Loucy (cell line): ENCODE measurements at regions not wholly inside any gene's neighbourhood (a gene's known extent, or its start where the extent isn't known, plus 50 kb on each side); places are given as distances from the start of the nearest gene placed in this dataset.

Experiments
- H2AFZ ChIP-seq: fragments of 200-600 bp; sonication (generic); 2 replicates; pipeline ENCODE4 v1.6.0; 2016; ENCODE audit warnings: antibody characterized with exemption, mild to moderate bottlenecking, low read length, moderate library complexity
- H3F3A ChIP-seq: fragments of 200-600 bp; 2 replicates; pipeline ENCODE4 v1.6.0; 2016; ENCODE audit warnings: antibody characterized with exemption, low read depth, mild to moderate bottlenecking
- H3K27me3 ChIP-seq: fragments of 200-600 bp; sonication (generic); 2 replicates; pipeline ENCODE4 v1.6.1; 2014; ENCODE audit warnings: low read length, mild to moderate bottlenecking; ENCODE audit not compliant: insufficient read depth, poor library complexity, severe bottlenecking
- H3K36me3 ChIP-seq: fragments of 200-600 bp; sonication (generic); 2 replicates; pipeline ENCODE4 v1.6.1; 2016; ENCODE audit warnings: low read length; ENCODE audit not compliant: insufficient read depth
- H3K4me1 ChIP-seq: fragments of 200-600 bp; sonication (generic); 2 replicates; pipeline ENCODE4 v1.5.1; 2014; ENCODE audit warnings: low read length, mild to moderate bottlenecking; ENCODE audit not compliant: insufficient read depth, poor library complexity, severe bottlenecking
- H3K4me2 ChIP-seq: fragments of 200-600 bp; sonication (generic); 2 replicates; pipeline ENCODE4 v1.6.0; 2014; ENCODE audit warnings: antibody characterized with exemption, low read length, low read depth, mild to moderate bottlenecking; ENCODE audit not compliant: poor library complexity, severe bottlenecking
- H3K4me3 ChIP-seq: fragments of 200-600 bp; sonication (generic); 2 replicates; pipeline ENCODE4 v1.5.1; 2014; ENCODE audit warnings: low read length, mild to moderate bottlenecking, mixed read lengths; ENCODE audit not compliant: poor library complexity, severe bottlenecking
- H3K79me2 ChIP-seq: fragments of 200-600 bp; sonication (generic); 2 replicates; pipeline ENCODE4 v1.6.1; 2014; ENCODE audit warnings: low read length; ENCODE audit not compliant: insufficient read depth
- H3K9ac ChIP-seq: fragments of 200-600 bp; sonication (generic); 2 replicates; pipeline ENCODE4 v1.6.0; 2014; ENCODE audit warnings: mild to moderate bottlenecking, low read depth, low read length, moderate library complexity; ENCODE audit not compliant: poor library complexity, severe bottlenecking
- H3K9me2 ChIP-seq: fragments of 200-600 bp; sonication (generic); replicated peaks from 2 replicates; pipeline ENCODE4 v1.6.1; 2016; ENCODE audit warnings: low read depth, low read length, mixed read lengths
- H3K9me3 ChIP-seq: fragments of 200-600 bp; sonication (generic); 2 replicates; pipeline ENCODE4 v1.6.1; 2014; ENCODE audit warnings: mild to moderate bottlenecking, antibody characterized with exemption, low read length, low read depth; ENCODE audit not compliant: insufficient read depth
- H4K20me1 ChIP-seq: fragments of 200-600 bp; sonication (generic); 2 replicates; pipeline ENCODE4 v1.6.0; 2014; ENCODE audit warnings: antibody characterized with exemption, low read length, mild to moderate bottlenecking; ENCODE audit not compliant: insufficient read depth, poor library complexity, severe bottlenecking
- CTCF ChIP-seq: fragments of 200-600 bp; sonication (generic); conservative IDR thresholded peaks from 2 replicates; pipeline ENCODE4 v1.5.1; 2014; ENCODE audit warnings: mild to moderate bottlenecking, antibody characterized with exemption, low read length
- EZH2phosphoT487 ChIP-seq: fragments of 200-600 bp; IDR thresholded peaks from 2 replicates; pipeline ENCODE4 v1.6.1; 2018; ENCODE audit warnings: antibody characterized with exemption, mild to moderate bottlenecking, moderate library complexity, borderline replicate concordance

- Histone ChIP-seq H3K9ac (no peak overlapping the region), H3K4me1 (no peaks in the 10 kb centered on the region), H3K4me3 (no peak overlapping the region), H4K20me1 (no peaks in the 10 kb centered on the region), H3K27me3 (no peaks in the 10 kb centered on the region), H3K36me3 (no peaks in the 10 kb centered on the region), H3K4me2 (no peak overlapping the region), H3K9me2 (no peaks in the 10 kb centered on the region), H2AFZ (no peak overlapping the region), H3K9me3 (no peaks in the 10 kb centered on the region), H3F3A (no peaks in the 10 kb centered on the region), H3K79me2 (no peaks in the 10 kb centered on the region)
- no peak for TF ChIP-seq EZH2phosphoT487
- TF ChIP-seq CTCF = no peak
Observed at GRCh38 chr2:15735484-15736326, 144.0 kb downstream of the DDX1 start.

DNA sequence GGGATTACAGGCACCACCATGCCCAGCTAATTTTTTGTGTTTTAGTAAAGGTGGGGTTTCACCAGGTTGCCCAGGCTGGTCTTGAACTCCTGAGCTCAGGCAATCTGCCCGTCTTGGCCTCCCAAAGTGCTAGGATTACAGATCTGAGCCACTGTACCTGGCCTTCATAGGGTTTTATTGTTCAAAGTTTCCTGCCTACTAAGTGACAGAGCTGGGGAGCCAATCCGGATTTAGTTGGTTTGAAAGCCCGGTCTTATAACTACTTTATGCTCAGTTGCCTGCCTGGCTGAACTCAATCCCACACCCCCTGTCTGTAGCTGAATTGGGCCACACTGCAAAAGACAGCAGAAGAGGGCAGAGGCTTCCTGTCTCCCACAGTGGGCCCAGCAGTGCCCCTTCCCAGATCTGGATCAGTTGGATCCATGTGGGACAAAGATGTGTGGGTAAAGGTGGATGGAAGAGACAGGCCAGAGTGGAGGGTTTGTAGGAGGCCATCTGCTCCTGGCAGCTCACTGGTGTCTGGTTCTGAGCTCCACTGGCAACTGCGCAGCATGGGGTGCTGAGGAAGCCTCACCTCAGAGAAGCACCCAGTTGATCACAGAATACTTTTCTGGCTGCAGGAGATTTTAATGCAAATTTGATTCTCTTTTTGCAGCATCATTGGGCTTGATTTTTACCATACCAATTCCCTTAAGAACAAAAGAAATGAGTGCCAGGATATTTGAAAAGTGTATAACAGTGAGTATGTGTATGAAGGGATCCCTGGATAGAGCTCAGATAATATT lies 144.9 kb downstream of the DDX1 start:
- H3K27me3 ChIP-seq = no peaks in the 10 kb centered on the region
- H3K4me2 ChIP-seq = no peak overlapping the region
- no peak overlapping the region for H2AFZ ChIP-seq
- no peaks in the 10 kb centered on the region for H3K79me2 ChIP-seq
- no peaks in the 10 kb centered on the region for H4K20me1 ChIP-seq
- H3K36me3 ChIP-seq = no peaks in the 10 kb centered on the region
- H3K4me1 ChIP-seq = no peaks in the 10 kb centered on the region
- H3K4me3 ChIP-seq = no peak overlapping the region
- no peaks in the 10 kb centered on the region for H3K9me2 ChIP-seq
- no peaks in the 10 kb centered on the region for H3F3A ChIP-seq
- TF ChIP-seq CTCF (no peak), EZH2phosphoT487 (no peak)
- 0 out of 2 replicates have a peak, but pooled peaks cover 6% of the 10 kb centered on the region for H3K9me3 ChIP-seq
- no peak overlapping the region for H3K9ac ChIP-seq

DNA sequence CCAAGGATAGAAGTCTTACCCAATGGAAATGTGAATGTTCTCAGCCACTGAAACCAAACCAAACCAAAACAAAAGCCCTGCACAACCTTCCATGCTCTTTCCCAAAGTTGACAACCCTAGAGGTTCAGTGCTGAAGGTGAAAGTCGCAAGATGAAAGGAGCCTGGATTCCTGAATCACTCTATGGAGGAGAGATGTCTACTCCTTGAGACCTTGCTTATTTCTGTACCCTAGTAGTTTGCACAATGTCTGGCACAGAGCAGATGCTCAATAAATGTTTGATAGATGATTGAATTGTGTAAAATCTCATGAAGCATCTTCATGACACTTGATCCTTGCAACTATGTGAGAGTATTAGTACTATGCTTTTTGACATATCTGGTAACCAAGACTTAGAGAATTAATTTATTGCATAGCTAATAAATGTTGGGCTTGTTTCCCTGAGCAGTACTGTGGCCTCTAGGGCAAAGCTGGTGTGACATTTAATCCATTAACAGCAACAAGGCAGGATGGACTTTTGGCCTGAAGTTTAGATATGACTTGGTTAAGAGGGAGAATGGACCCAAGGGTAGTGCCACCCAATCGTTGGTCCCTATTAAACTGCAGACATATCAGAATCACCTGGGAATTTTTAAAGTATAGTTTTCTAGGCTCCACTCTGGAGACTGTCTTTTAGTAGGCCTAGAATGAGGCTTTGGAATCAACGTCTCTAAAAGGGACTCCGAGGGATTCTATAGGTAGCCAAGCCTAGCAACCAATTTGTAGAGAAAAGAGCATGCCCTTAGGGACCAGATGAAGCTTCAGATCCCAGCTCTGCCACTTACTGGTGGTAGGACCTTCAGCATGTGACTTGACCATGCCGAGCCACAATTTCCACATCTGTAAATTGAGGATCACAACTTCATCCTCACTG lies 145.9 kb downstream of the DDX1 start:
- TF ChIP-seq CTCF (no peak), EZH2phosphoT487 (no peak)
- no peak overlapping the region for H3K9ac ChIP-seq
- H3K4me1 ChIP-seq = no peaks in the 10 kb centered on the region
- no peak overlapping the region for H3K4me2 ChIP-seq
- H3K4me3 ChIP-seq = no peak overlapping the region
- no peaks in the 10 kb centered on the region for H3F3A ChIP-seq
- no peaks in the 10 kb centered on the region for H3K36me3 ChIP-seq
- H3K9me2 ChIP-seq = no peaks in the 10 kb centered on the region
- H2AFZ ChIP-seq = no peak overlapping the region
- peaks cover 7% of the 10 kb centered on the region; the same call in 1 of the 2 replicates for H3K9me3 ChIP-seq
- H3K27me3 ChIP-seq = no peaks in the 10 kb centered on the region
- no peaks in the 10 kb centered on the region for H4K20me1 ChIP-seq
- no peaks in the 10 kb centered on the region for H3K79me2 ChIP-seq
